Upper lobe of right lung (tissue), 1 donor: ENCODE measurements at regions not wholly inside any gene's neighbourhood (a gene's known extent, or its start where the extent isn't known, plus 50 kb on each side); places are given as distances from the start of the nearest gene placed in this dataset.

Experiments used
- ATAC-seq: fragments of 200-7000 bp; cut with Tn5 transposase; one replicate; pipeline ENCODE4 v1.9.1; 2020; ENCODE audit warnings: mild to moderate bottlenecking, moderate library complexity
- DNase-seq: peaks from one replicate; pipeline ENCODE4 v3.0.0-alpha.2; 2020
- H3K27ac ChIP-seq: fragments of 200-600 bp; one replicate; pipeline ENCODE4 v1.8.0; 2022
- H3K27me3 ChIP-seq: fragments of 200-600 bp; one replicate; pipeline ENCODE4 v1.8.0; 2022; ENCODE audit warnings: mild to moderate bottlenecking
- H3K36me3 ChIP-seq: fragments of 200-600 bp; one replicate; pipeline ENCODE4 v1.8.0; 2022
- H3K4me1 ChIP-seq: fragments of 200-600 bp; one replicate; pipeline ENCODE4 v1.8.0; 2022
- H3K4me3 ChIP-seq: fragments of 200-600 bp; one replicate; pipeline ENCODE4 v1.8.0; 2022; ENCODE audit warnings: mild to moderate bottlenecking
- H3K9me3 ChIP-seq: fragments of 200-600 bp; one replicate; pipeline ENCODE4 v1.8.0; 2022
- CTCF ChIP-seq: fragments of 200-600 bp; IDR thresholded peaks from one replicate; pipeline ENCODE4 v1.8.0; 2022; ENCODE audit warnings: antibody characterized with exemption
- intact Hi-C: fragments of 100-400 bp; cut with DNase I; formaldehyde crosslinking; loops from one replicate; pipeline ENCODE4 v1.11.0; 2022
- donor health status: DM: no; HTN: yes; CAD: no; lungs with severe emphysema.

- ATAC-seq = no peak
- TF ChIP-seq CTCF = no peak
- Histone ChIP-seq H3K4me3 (no peak overlapping the region), H3K27me3 (no peaks in the 10 kb centered on the region), H3K36me3 (no peaks in the 10 kb centered on the region), H3K27ac (no peak overlapping the region), H3K9me3 (no peaks in the 10 kb centered on the region), H3K4me1 (no peaks in the 10 kb centered on the region)
- intact Hi-C loops = no loop called here
- DNase-seq = no peak
Observed at GRCh38 chr21:22288885-22289499, 1290.8 kb downstream of the NCAM2 start.

- no peak overlapping the region for H3K27ac ChIP-seq
- no peaks in the 10 kb centered on the region for H3K27me3 ChIP-seq
- ATAC-seq (no peak), DNase-seq (no peak)
- no peak for TF ChIP-seq CTCF
- intact Hi-C loops = no loop called here
- H3K9me3 ChIP-seq = no peaks in the 10 kb centered on the region
- no peaks in the 10 kb centered on the region for H3K4me1 ChIP-seq
- H3K36me3 ChIP-seq = no peaks in the 10 kb centered on the region
- H3K4me3 ChIP-seq = no peak overlapping the region
Observed at GRCh38 chr21:22292144-22292543, 1293.9 kb downstream of the NCAM2 start.

GRCh38 chr21:22297575-22297974, 1299.4 kb downstream of the NCAM2 start:
- H3K4me1 ChIP-seq = no peaks in the 10 kb centered on the region
- TF ChIP-seq CTCF = no peak
- ATAC-seq (no peak), DNase-seq (no peak)
- no peaks in the 10 kb centered on the region for H3K27me3 ChIP-seq
- no peak overlapping the region for H3K27ac ChIP-seq
- H3K9me3 ChIP-seq = no peaks in the 10 kb centered on the region
- no peak overlapping the region for H3K4me3 ChIP-seq
- H3K36me3 ChIP-seq = no peaks in the 10 kb centered on the region
- intact Hi-C loops = no loop called here

GRCh38 chr21:22311741-22312462, 1313.7 kb downstream of the NCAM2 start:
- Histone ChIP-seq H3K27ac (no peak overlapping the region), H3K4me1 (no peaks in the 10 kb centered on the region), H3K36me3 (no peaks in the 10 kb centered on the region), H3K27me3 (no peaks in the 10 kb centered on the region), H3K9me3 (no peaks in the 10 kb centered on the region), H3K4me3 (no peak overlapping the region)
- no peak for ATAC-seq
- intact Hi-C loops = no loop called here
- TF ChIP-seq CTCF = no peak
- DNase-seq = no peak

GRCh38 chr21:22314963-22315362, 1316.8 kb downstream of the NCAM2 start:
- DNase-seq = no peak
- Histone ChIP-seq H3K36me3 (no peaks in the 10 kb centered on the region), H3K4me3 (no peak overlapping the region), H3K4me1 (no peaks in the 10 kb centered on the region), H3K27ac (no peak overlapping the region), H3K27me3 (no peaks in the 10 kb centered on the region), H3K9me3 (no peaks in the 10 kb centered on the region)
- no peak for TF ChIP-seq CTCF
- ATAC-seq = no peak
- intact Hi-C loops = no loop called here
